ENCODE measurements at regions not wholly inside any gene's neighbourhood (a gene's known extent, or its start where the extent isn't known, plus 50 kb on each side); places are given as distances from the start of the nearest gene placed in this dataset.

DNA sequence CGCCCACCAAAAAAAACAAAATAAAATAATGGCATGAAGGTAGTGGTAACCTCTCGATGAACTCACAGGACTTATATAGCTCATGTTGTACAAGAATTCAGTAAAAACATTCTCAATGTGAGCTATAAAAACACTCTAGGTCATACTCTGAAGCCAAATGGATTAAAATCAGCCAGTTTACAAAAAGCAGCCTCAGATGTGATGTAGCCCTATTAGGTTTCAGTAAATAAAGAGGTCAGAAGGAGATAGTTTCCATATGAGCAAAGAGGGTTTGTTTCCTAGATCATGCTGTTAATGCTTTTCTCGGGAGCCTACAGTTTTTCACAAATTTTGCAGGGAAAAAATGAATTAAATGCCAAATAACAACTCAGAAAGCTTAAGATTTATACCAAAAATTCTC, 319.5 kb upstream of the HSF2 start:
- no peak for DNase-seq

DNA sequence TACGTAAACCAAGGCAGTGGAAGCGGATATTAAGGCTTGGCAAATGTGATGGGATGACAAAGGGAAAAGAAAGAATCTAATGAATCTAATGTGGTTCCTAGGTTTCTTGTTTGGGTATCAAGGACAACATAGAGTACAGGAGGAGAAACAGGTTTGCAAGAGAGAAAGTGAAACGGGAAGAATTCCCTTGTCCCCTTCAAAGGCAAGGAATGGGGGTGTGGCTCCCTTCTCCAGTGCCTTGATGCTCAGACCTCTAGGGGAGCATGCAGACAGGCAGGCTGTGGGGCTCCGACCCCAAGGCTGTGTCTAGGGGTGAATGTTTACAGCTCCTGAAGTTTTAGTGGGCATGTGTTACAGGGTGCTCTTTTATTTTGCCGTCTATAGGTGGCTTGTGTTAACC, 317.5 kb upstream of the HSF2 start:
- DNase-seq, result no peak

DNA sequence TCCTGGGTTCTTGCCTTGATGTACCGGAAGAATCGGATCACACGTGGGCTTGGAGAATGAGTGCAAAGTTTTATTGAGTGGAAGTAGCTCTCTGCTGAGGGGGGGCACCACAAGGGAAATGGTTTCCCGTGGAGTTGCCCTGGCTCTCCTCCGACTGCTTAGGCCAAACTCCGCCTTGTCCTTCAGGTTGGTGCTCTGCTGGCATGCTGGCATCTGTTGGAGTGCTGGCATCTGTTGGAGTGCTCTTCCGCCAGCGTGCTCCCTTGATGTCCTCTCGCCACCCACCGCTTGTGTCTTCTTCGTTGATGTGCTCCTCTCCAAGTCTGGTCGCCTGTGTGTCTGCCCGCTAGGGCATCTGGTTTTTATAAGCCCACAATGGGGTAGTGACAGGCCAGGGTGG, 317.1 kb upstream of the HSF2 start:
- DNase-seq, result no peak

DNA sequence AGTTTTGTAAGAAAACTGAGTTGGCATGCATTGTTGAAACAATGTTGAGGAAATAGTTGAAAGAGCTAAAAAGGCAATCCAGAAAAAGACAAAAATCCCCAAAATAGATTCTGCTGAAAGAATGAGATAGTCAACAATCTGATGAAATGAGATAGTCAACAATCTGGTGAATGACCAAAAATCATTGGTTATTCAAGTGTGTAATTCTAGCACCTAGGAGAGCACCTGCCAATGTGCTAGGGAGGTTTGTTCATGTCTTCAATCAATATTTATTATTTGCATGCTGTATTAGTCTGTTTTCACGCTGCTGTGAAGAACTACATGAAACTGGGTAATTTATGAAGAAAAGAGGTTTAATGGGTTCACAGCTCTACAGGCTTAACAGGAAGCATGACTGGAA, 307.1 kb upstream of the HSF2 start:
- DNase-seq, result no peak

DNA sequence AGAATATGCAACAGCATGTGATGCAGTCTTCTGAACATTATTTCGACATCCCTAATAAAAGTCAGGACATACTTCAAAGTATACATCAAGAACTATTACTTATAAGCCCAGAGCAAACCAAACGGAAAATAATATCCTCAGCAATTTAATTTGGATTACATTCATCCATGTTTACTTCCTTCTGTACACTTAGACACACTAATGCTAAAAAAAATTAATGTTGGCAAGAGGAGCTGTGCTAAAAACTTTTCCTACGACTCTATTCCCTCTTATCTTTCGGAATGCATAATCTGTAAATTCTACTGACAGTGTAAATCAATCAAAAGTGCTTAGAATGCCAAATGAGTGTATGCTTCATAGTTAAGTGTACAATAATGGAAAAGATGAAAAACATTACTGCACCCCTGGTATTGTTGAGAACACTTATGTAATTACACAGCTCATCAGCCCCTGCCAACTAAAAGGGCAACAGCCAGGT, 301.2 kb upstream of the HSF2 start:
- DNase-seq, result no peak

DNA sequence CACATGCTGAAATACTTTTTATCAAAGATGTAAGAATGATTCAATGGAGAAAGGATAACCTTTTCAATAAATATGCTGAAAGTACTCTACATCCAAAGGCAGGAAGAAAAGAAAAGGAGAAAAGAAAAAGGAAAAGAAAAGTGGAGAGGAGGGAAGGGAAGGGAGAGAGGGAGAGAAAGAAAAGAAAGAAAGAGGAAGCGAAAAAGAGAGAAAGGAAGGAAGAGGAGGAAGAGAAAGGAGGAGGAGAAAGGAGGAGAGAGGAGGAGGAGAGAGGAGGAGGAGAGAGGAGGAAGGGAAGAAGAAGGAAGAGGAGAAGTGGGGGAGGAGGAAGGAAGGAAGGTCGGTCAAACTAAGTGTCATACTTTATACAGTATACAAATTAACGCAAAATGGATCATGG, 297.4 kb upstream of the HSF2 start:
- DNase-seq, result no peak

DNA sequence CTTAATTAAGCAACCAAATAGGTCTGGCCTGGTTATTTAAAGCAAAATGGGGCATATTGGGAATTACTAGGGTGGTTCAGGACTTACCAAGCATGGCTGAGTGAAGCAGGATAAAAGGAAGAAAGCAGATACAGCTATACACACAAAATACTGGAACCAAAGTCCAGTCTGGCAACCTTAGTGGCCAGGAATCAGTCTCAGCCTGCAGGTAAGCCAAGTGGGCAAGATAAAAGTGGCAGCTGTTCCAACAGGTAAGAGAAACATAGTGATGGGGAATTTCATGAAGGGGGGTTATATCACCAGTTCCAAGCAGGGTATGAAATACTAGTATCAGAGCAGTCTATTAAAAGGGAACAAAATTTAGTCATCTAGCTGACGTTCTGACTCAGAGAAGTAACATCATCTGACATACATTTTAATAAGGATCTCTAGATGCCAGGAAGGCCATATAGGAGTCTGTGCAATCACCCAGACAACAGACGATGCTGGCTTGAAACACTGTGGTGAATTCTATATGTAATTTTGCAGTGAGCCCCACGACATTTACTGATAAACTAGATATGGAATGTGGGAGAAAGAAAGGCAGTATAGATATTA, 292.1 kb upstream of the HSF2 start:
- DNase-seq, result no peak

DNA sequence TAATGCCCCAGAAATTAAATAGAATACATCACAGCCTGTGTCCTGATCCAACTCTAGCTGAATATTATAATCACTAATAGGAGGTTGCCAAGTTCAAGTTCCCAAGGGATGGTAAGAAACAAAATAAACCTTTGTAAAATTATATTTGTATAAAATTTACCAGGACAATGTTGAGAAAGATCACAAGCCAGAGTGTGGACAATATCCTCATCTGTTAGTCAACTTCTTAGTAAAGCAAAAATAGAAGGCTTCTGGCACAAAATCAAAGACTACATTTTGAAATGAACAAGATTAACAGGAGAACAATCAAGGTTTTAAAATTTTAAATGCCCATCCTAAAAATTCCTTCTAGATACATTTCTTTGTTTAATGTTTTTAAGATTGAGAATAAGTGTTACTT, 290.4 kb upstream of the HSF2 start:
- no peak for DNase-seq

DNA sequence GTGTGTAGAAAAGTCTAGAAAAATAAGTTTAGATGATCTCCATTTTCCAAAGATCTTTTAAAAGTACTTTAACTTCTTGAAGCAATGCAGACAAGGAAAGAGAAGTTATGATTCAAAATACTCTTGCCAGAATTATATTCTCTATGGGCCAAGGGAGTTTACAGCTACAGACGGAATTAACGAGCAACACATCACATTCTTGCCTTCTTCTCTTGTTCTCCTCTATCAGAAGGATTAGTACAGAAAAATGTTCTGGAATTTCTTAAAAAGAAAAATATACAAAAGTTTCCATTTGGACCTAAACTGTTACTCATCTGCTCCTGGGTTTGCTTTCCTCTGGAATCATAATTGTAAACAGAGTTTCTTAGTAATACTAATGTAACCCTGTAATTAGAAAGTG, 284.7 kb upstream of the HSF2 start:
- no peak for DNase-seq

DNA sequence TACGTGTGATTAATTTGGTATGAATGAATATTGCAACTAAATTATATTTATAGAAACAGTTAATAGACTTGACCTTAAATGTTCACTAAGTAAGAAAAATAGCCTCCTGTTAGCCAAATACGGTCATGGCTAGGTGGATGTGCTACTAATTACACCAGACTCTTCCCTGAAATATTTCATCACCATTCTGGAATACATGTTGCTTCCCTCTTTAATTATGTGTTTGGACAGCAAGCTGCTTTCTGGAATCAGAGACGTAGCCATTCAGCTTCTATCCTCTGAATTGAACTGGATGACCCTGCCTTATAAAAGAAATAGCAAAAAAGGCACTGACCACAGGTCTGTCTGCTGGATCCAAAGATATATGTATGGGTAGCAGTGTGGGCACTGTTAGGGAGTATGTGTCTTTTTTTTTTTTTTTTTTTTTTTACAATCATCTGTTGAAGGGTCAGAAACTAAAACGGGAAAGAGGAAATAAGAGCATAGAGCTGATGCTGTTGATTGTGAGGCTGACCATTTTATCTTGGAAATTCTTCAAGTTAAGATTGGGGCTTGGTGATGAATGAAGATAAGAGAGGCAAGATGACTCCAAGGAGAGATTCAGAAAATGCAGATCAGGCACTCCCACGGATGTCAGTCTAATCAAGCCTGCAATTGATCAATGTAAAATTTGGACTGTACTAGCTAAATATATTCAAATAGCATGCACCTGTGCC, 283.2 kb upstream of the HSF2 start:
- no peak for DNase-seq

GRCh38 chr6:122116835-122117627, 282.4 kb upstream of the HSF2 start:
- no peak for DNase-seq

DNA sequence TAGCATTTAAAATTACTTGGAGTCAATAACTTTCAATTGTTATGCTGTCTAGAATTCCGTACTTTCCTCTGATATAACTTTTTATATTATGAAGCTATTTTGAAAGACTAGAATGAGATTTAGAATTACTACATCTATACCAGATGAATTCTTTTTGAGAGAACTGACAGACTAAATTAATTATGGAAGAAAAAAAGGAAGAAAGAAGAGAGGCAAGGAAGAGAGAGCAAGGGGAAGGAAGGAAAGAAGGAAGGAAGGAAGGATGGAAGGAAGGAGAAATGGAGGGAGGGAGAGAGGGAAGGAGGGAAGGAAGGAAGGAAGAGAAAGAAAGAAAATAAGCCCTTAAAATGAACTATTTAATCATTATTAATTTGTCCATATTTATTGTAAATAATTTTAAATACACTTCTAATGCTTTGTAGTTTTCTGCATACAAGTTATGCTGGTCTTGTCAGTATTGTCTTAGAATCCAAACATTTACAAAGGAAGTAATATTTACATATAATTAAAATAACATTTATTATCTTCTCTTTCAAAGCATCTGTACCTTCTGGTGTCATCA, 280.4 kb upstream of the HSF2 start:
- DNase-seq, result no peak

- DNase-seq, result no peak
These were observed 277.2 kb upstream of the HSF2 start for GRCh38 chr6:122122202-122122601.

DNA sequence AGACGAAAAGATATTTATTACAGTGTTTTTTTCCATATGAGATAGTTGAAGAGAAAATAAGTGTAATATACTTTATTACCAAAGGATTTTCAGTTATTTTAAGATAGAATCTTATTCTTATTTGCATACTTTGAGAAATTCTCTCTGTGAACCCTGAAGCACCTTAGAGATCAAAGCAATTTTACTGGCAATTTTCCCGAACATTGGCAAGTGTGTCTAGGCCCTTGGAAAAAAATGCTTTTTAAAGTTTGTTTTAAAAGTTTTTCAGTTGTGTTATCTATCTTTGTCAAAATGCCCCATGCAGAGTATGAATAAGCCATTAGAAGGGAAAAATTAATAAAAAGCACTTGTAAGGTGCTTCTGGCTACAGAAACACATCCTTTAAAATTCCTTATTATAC, 276.8 kb upstream of the HSF2 start:
- DNase-seq, result no peak

DNA sequence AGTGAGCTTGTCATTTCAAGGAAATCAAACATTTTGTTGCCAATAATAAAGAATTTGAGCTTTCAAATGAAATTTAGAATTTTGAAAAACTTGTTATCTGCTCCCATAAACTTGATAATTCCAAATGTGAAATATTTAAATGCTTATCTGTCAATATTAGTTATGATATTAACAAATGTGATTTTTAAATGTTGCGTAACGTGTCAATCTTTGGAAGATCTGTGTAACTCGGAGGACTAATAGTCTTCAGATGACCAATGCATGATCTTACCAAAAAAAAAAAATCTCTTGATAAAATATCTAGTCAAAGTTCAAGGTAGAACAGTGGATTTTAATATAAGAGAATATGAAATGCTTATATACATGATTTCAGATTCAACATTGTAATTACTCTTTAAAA, 274.5 kb upstream of the HSF2 start:
- no peak for DNase-seq

GRCh38 chr6:122126894-122127293, 272.6 kb upstream of the HSF2 start:
- no peak for DNase-seq

DNA sequence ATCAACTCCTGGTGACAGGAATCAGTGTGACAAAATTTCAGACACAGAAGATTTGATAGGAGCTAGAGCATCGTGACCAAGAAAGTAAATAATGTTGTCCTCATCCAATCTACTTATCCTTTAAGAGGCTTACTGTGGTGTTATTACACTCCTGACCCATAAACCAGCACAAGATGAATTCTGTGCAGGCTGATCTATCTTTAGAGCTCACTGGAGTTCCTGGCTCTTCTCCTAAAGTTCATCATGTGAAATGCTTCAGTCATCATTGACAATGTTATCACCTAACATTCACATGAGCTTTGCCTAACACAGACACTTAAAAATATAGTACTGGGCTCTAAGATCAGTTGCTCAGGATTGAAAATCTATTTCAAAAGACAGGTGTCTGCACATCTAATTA, 271.0 kb upstream of the HSF2 start:
- no peak for DNase-seq

DNA sequence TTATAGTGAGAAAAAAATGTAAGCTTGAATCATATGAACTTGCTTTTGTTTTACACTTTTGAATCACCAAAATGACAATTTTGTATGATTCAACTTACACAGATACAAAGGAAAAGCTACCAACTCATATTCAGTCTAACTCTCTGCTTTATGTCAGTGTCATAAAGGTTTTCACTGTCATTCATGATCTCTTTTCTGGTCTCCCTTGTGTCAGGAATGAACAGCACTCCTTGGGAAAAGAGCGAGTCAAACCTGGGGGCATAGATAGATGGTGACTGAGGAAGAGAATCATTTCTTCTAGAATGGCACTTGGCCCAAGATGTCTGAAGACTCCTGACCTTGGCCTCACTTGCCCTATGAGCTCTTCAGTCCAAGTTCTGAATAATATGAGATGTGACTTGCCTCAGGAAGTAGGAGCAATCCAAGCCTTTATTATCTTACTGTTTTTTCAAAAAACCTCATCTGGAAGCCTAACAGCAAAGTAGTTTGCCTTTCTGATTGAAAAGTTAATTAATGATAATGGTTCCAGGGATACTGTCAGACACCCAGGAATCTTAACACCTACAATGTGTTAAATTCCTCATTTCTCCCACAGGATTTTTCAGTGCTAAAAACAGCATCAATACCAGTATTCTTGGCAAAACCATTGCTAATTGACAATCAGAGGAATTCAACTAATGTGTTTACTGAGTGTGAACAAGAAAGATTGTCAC, 270.0 kb upstream of the HSF2 start:
- no peak for DNase-seq

DNA sequence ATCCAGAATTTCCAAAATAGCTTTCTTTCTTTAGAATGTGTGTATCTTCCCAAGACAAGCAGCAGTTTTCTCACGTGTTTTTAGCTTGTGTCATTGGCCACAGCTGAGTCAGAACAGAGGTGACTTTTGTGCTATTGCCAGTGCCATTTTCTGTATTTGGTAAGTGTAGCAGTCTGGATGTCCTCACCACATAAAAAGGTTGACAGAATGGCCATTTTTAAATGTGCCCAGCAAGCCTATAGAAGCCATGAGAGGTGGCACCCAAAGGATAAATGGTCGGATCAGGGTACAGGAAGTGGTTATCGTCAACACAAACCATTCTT, 269.5 kb upstream of the HSF2 start:
- DNase-seq, result no peak

DNA sequence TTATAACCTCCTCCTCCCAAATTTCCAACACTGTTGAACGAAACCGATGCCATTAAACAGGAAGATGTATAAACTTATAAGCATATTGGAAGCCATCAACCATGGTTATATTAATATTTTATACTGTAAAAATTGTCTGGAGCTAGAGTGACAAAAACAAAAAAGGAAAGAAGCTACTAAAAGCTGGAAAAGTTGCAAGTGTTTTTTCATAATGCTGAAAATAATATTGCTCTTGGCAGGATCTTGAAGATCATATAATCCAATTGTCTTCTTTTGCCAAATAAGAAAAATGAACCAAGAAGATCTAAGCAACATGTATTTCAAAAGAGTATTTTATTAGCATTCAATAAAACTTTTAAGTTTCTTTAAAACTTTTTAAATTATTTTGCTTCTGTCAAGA, 268.9 kb upstream of the HSF2 start:
- DNase-seq, result no peak

GRCh38 chr6:122136386-122136785, 263.1 kb upstream of the HSF2 start:
- DNase-seq, result no peak

GRCh38 chr6:122140031-122140430, 259.4 kb upstream of the HSF2 start:
- no peak for DNase-seq

GRCh38 chr6:122141246-122141645, 258.2 kb upstream of the HSF2 start:
- DNase-seq, result no peak

Data from activated CD4-positive, alpha-beta T cell treated with anti-CD3 and anti-CD28 coated beads, Interleukin-2, Interleukin-6, amounts not matched to agents 100 ng/mL and 50 ng/mL, durations not matched to agents 16 hours and 8 hours (primary cell).